ENCODE measurements at regions not wholly inside any gene's neighbourhood (a gene's known extent, or its start where the extent isn't known, plus 50 kb on each side); places are given as distances from the start of the nearest gene placed in this dataset.

- TF ChIP-seq POLR2A (IDR thresholded peaks at IDR 0.05): no peak
- TF ChIP-seq CTCF (IDR thresholded peaks at IDR 0.05): no peak
Measured at GRCh38 chr6:125637207-125637606, 112.2 kb upstream of the HEY2 start.
